ENCODE measurements at regions not wholly inside any gene's neighbourhood (a gene's known extent, or its start where the extent isn't known, plus 50 kb on each side); places are given as distances from the start of the nearest gene placed in this dataset.

GRCh38 chr1:5514527-5515183 lies 477.6 kb downstream of the NPHP4 start:
- Histone ChIP-seq H3K9me3 (ENCODE audit: control insufficient read depth, insufficient read depth, low read depth, low read length) (no peaks in the 10 kb centered on the region), H3K36me3 (ENCODE audit: control insufficient read depth, insufficient read depth, low read length) (no peaks in the 10 kb centered on the region), H3K27me3 (ENCODE audit: control insufficient read depth, insufficient read depth, low read length) (no peaks in the 10 kb centered on the region), H3K9ac (ENCODE audit: insufficient read depth, low read length) (no peak overlapping the region), H3K27ac (ENCODE audit: insufficient read depth, low read length) (no peak overlapping the region), H3K4me2 (ENCODE audit: extremely low read depth, insufficient read depth, low read length) (no peak overlapping the region), H3K4me3 (replicated peaks in 1 of 4; ENCODE audit: control extremely low read depth in 1 of 4, insufficient read depth in 1 of 4, low read depth in 3 of 4, low read length in 4 of 4) (no peak overlapping the region), H2AFZ (ENCODE audit: low read length) (no peak overlapping the region), H3K79me2 (ENCODE audit: control insufficient read depth, insufficient read depth, low read length) (no peaks in the 10 kb centered on the region), H4K20me1 (ENCODE audit: control insufficient read depth, extremely low read depth, insufficient read depth, low read length) (no peaks in the 10 kb centered on the region), H3K4me1 (ENCODE audit: control insufficient read depth, extremely low read depth, insufficient read depth, low read length) (no peaks in the 10 kb centered on the region)
- TF ChIP-seq CTCF (conservative IDR thresholded peaks at IDR 0.05 in 1 of 2, IDR thresholded peaks at IDR 0.05 in 1 of 2; ENCODE audit: low read depth in 1 of 2, low read length in 2 of 2), result peak; percentile 85 to 97
- no peak for TF ChIP-seq EZH2 (IDR thresholded peaks at IDR 0.05; ENCODE audit: low read length, missing control alignments)
- DNase-seq (ENCODE audit: low read depth in 2 of 2), result peak; percentile 0 to 25

GRCh38 chr1:5513846-5514526 lies 478.2 kb downstream of the NPHP4 start:
- no peaks in the 10 kb centered on the region for H3K27me3 ChIP-seq (ENCODE audit: control insufficient read depth, insufficient read depth, low read length)
- TF ChIP-seq EZH2 (IDR thresholded peaks at IDR 0.05; ENCODE audit: low read length, missing control alignments) (no peak), CTCF (conservative IDR thresholded peaks at IDR 0.05 in 1 of 2, IDR thresholded peaks at IDR 0.05 in 1 of 2; ENCODE audit: low read depth in 1 of 2, low read length in 2 of 2) (no peak)
- H3K4me3 ChIP-seq (replicated peaks in 1 of 4; ENCODE audit: control extremely low read depth in 1 of 4, insufficient read depth in 1 of 4, low read depth in 3 of 4, low read length in 4 of 4), result no peak overlapping the region
- H3K27ac ChIP-seq (ENCODE audit: insufficient read depth, low read length), result no peak overlapping the region
- H3K4me2 ChIP-seq (ENCODE audit: extremely low read depth, insufficient read depth, low read length), result no peak overlapping the region
- no peaks in the 10 kb centered on the region for H3K4me1 ChIP-seq (ENCODE audit: control insufficient read depth, extremely low read depth, insufficient read depth, low read length)
- H3K9ac ChIP-seq (ENCODE audit: insufficient read depth, low read length), result no peak overlapping the region
- DNase-seq (ENCODE audit: low read depth in 2 of 2), result no peak
- H3K36me3 ChIP-seq (ENCODE audit: control insufficient read depth, insufficient read depth, low read length), result no peaks in the 10 kb centered on the region
- H3K9me3 ChIP-seq (ENCODE audit: control insufficient read depth, insufficient read depth, low read depth, low read length), result no peaks in the 10 kb centered on the region
- no peaks in the 10 kb centered on the region for H3K79me2 ChIP-seq (ENCODE audit: control insufficient read depth, insufficient read depth, low read length)
- H4K20me1 ChIP-seq (ENCODE audit: control insufficient read depth, extremely low read depth, insufficient read depth, low read length), result no peaks in the 10 kb centered on the region
- H2AFZ ChIP-seq (ENCODE audit: low read length), result no peak overlapping the region

GRCh38 chr1:5513179-5513578 lies 479.0 kb downstream of the NPHP4 start:
- H3K9ac ChIP-seq (ENCODE audit: insufficient read depth, low read length), result no peak overlapping the region
- H3K27ac ChIP-seq (ENCODE audit: insufficient read depth, low read length), result no peak overlapping the region
- no peak overlapping the region for H3K4me3 ChIP-seq (replicated peaks in 1 of 4; ENCODE audit: control extremely low read depth in 1 of 4, insufficient read depth in 1 of 4, low read depth in 3 of 4, low read length in 4 of 4)
- DNase-seq (ENCODE audit: low read depth in 2 of 2), result no peak
- H4K20me1 ChIP-seq (ENCODE audit: control insufficient read depth, extremely low read depth, insufficient read depth, low read length), result no peaks in the 10 kb centered on the region
- H3K4me2 ChIP-seq (ENCODE audit: extremely low read depth, insufficient read depth, low read length), result no peak overlapping the region
- H2AFZ ChIP-seq (ENCODE audit: low read length), result no peak overlapping the region
- TF ChIP-seq CTCF (conservative IDR thresholded peaks at IDR 0.05 in 1 of 2, IDR thresholded peaks at IDR 0.05 in 1 of 2; ENCODE audit: low read depth in 1 of 2, low read length in 2 of 2) (no peak), EZH2 (IDR thresholded peaks at IDR 0.05; ENCODE audit: low read length, missing control alignments) (no peak)
- no peaks in the 10 kb centered on the region for H3K27me3 ChIP-seq (ENCODE audit: control insufficient read depth, insufficient read depth, low read length)
- no peaks in the 10 kb centered on the region for H3K9me3 ChIP-seq (ENCODE audit: control insufficient read depth, insufficient read depth, low read depth, low read length)
- H3K79me2 ChIP-seq (ENCODE audit: control insufficient read depth, insufficient read depth, low read length), result no peaks in the 10 kb centered on the region
- H3K4me1 ChIP-seq (ENCODE audit: control insufficient read depth, extremely low read depth, insufficient read depth, low read length), result no peaks in the 10 kb centered on the region
- H3K36me3 ChIP-seq (ENCODE audit: control insufficient read depth, insufficient read depth, low read length), result no peaks in the 10 kb centered on the region

Data from fibroblast of lung (primary cell).